ENCODE measurements at regions not wholly inside any gene's neighbourhood (a gene's known extent, or its start where the extent isn't known, plus 50 kb on each side); places are given as distances from the start of the nearest gene placed in this dataset.

GRCh38 chr12:107564946-107565345 lies 120.7 kb upstream of the PWP1 start:
- intact Hi-C loops (cut with micrococcal nuclease): no loop called here

- intact Hi-C loops (cut with micrococcal nuclease): no loop called here
Measured at GRCh38 chr12:107565551-107565950, 120.0 kb upstream of the PWP1 start.

- intact Hi-C loops (cut with micrococcal nuclease): no loop called here
Measured at GRCh38 chr12:107567876-107568619, 117.6 kb upstream of the PWP1 start.

DNA sequence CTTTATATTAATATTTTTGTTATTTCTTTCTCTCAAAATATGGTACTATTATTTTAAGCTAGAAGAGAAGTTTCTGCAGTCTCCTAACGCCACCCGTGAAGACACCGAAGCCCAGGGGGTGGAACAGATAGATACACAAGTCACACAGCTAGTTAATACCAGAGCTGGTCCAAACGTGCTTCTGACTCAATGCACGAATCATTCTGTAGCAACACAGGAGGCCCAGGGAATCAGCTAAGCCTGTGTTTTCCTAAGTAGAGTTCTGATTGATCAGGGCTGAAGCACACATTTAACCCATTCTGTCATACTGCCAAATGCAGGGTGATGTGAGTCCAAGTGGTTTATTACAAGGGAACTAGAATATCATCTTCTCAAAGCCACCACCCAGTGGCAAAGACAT lies 116.9 kb upstream of the PWP1 start:
- intact Hi-C loops (cut with micrococcal nuclease): no loop called here

- intact Hi-C loops (cut with micrococcal nuclease): no loop called here
Measured at GRCh38 chr12:107570721-107571120, 114.9 kb upstream of the PWP1 start.

DNA sequence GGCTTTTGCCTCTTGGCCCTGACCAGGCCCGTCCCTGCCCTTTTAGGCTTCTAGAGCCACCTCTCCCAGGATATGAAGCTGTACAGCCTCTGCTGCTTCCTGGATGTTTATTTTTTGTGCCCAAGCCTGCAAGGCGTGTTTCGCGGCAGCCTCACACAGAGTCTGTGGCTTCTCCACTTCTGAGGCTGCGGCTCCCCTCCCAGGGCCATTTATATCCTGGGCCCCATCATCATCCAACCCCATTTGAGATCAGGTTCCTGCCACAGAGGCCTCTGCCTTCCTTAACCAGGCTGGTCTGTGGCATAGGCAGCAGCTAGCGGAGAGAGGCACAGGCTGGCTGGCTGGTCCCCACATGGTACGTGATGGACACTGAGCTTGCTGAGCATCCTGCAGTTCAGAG lies 114.1 kb upstream of the PWP1 start:
- intact Hi-C loops (cut with micrococcal nuclease): no loop called here

DNA sequence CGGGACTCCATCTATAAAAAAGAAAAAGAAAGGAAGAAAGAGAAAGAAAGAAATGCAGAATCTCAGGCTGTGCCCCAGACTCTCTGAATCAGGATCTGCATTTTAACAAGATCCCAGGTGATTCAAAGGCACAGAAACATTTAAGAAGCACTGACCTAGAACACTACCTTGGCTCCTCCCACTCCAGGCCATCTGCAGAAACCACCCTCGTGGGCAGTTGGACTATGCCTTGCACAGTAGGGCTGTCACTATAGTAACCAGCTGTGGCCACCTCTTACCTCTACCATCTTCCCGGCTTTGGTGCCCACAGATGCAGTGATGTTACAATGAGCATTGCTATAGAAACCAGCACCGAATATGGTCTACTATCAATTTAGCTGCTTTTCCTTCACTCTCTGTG lies 110.9 kb upstream of the PWP1 start:
- intact Hi-C loops (cut with micrococcal nuclease): no loop called here

GRCh38 chr12:107580750-107581618 lies 104.6 kb upstream of the PWP1 start:
- intact Hi-C loops (cut with micrococcal nuclease): no loop called here

- intact Hi-C loops (cut with micrococcal nuclease): no loop called here
Measured at GRCh38 chr12:107581619-107582015, 104.0 kb upstream of the PWP1 start.

DNA sequence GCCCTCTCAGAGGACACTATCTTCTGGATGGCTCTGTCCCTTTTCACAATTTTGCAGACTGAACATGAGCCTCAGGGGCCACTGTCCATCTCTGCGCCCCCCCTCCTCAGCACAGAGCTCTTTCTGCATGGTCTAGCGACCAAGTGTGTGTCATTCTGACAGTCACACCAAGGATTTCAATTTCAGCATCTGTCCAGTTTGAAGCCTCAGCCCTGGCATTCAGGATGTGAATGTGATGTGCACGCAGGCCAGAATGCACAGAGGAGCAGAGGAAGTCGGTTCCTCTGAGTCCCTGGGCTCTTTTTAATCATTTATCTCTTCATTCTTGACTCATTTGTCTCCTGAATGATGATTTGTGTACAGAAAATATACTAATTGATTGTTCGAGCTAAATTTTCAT lies 102.0 kb upstream of the PWP1 start:
- intact Hi-C loops (cut with micrococcal nuclease): no loop called here

- intact Hi-C loops (cut with micrococcal nuclease): no loop called here
Measured at GRCh38 chr12:107584563-107584962, 101.0 kb upstream of the PWP1 start.

GRCh38 chr12:107586256-107586970 lies 99.2 kb upstream of the PWP1 start:
- intact Hi-C loops (cut with micrococcal nuclease): no loop called here

DNA sequence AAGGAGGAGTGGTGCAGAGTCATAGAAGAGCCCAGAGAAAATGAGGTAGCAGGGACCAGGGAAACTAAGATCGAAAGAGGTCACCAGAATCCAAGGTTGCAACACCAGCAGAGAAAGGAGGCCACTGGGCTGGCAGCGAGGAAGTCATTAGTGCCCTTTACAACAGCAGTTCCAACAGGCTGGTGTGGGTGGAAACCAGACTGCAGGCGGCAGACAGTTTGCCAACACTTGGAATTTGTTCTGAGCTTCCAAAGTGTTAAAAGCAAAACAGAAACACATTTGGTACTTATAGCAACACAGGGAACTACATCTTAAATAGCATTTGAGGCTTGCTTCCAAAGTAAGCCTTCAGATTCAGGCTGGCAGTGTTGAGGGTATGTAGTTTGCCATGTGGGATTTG lies 95.2 kb upstream of the PWP1 start:
- intact Hi-C loops (cut with micrococcal nuclease): no loop called here

- intact Hi-C loops (cut with micrococcal nuclease): no loop called here
Measured at GRCh38 chr12:107590814-107591375, 94.7 kb upstream of the PWP1 start.

GRCh38 chr12:107593713-107594381 lies 91.8 kb upstream of the PWP1 start:
- intact Hi-C loops (cut with micrococcal nuclease): no loop called here

DNA sequence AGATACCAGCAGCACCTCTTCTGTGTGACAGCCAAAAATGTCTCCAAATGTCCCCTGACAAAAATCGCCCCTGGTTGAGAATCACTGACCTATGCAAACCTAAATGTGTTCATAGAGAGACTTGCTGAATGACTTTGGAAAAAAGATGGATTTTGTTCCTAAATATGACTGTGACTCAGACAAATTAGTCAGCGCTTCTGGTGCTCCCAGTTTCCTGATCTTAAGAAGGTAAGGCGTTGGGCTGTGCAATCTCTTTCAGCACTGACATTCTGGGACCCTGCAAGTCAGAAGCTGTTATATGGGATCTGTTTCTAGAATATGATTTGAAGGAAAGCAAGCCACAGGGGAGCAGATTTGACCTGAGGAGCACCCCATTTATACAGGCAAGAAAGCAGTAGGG lies 90.6 kb upstream of the PWP1 start:
- intact Hi-C loops (cut with micrococcal nuclease): no loop called here

DNA sequence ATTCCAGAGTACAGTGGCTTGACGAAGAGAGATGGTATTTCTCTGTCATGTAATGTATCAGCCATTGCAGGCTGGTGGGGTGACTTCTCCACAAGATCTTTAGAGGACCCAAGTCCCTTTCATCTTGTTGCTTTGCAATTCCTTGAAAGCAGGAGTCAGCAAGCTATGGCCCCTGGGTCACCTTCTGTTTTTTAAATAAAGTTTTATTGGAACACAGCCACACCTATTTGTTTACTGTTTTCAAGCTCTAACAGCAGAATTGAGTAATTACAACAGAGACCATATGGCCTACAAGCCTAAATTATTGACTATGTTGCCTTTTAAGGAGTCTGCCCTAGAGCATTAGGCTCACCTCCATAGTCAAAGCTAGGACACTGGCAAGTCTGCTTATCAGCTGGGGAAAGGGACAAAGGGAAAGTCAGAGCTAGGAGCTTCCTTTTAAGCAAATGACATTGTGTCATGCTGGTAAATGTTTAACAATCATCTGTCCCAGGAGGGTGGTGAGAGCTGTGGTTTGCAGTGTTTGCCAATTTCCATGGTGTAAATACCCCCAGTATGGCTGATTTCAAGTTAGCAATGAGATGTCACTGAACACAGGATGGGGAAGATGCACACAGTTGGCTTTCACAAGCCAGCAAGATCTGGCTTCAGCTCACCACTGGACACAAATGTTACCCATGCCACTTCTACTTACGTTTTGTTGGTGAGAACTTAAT lies 87.7 kb upstream of the PWP1 start:
- intact Hi-C loops (cut with micrococcal nuclease): no loop called here

DNA sequence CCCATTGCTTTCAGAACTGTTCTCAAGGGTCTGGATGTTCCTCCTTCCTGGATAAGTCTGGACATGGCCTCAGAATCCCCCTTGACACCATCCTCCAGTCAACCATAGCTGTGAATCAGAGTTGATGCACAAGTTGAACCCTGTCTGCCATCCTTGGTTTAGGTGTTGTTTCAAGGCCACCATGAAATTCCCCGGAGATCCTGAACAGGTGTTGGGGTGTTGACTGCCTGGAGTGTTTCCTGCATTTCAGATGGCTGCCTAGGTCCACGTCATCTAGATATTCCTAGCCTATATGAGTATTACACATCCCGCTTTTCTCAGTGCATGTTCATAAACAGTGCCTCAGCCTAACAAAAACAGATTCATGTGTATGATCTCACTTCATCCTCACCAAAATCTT lies 86.7 kb upstream of the PWP1 start:
- intact Hi-C loops (cut with micrococcal nuclease): no loop called here

DNA sequence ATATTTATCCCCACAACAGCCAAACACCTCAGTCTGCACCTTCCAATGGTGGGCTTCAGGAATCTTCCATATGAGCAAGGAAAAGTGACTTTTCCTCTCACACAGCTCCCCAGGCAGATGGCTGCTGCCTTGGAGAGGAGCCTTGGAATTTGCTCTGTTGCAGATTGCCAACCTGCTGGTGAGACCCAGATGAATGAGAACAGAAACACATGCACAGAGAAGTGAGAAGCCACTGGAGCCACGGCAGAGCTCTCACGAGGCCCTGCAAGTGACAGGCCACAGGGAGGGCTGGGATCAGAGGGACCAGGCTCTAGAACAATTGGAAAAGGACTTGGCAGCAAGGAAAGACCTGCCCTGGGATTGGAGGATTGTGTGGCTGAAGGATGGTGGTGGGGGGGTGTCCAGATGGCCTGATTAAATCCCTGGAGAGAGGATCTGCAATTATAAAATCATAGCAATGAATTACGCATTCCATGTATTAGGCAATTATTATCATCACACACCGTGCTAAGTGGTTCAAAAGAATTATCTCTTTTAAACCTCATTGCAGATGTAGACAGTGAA lies 84.9 kb upstream of the PWP1 start:
- intact Hi-C loops (cut with micrococcal nuclease): no loop called here

GRCh38 chr12:107602446-107602845 lies 83.2 kb upstream of the PWP1 start:
- intact Hi-C loops (cut with micrococcal nuclease): no loop called here

Data from T-helper 1 cell treated with Interleukin-12 subunit alpha and Interleukin-12 subunit beta and Interleukin-4 antibody, amounts not matched to agents 30 ng/mL and 1 ng/mL, for 36 hours (primary cell).